ENCODE measurements at regions not wholly inside any gene's neighbourhood (a gene's known extent, or its start where the extent isn't known, plus 50 kb on each side); places are given as distances from the start of the nearest gene placed in this dataset.
A peak's percentile ranks its signal among the peaks of the same experiment; 100 is the strongest.

DNA sequence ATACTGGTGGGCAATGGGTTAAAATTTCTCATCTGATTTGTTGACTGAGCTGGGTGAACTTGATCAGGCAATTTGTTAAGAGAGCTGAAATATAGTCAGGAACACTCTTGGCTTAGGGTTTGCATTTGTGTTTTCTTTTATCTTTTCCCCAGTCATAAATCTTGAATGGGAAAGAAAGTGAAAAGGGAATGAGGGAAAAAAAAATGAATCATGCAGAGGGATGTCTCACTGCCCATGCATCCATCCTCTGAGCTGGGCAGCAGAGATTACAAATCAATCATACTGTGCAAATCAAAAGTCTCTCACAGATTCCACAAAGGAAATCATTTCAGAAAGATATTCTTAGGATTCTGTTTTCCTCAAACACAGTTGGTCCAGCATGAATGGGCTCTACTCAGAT is 174.2 kb upstream of the MPPED2 start:
- TF ChIP-seq GATA2 (IDR thresholded peaks at IDR 0.05; ENCODE audit: low read depth, low read length) (no peak), GATA3 (IDR thresholded peaks at IDR 0.05; ENCODE audit: low read depth, low read length) (no peak)

GRCh38 chr11:30758946-30759504 is 172.9 kb upstream of the MPPED2 start:
- TF ChIP-seq GATA3 (IDR thresholded peaks at IDR 0.05; ENCODE audit: low read depth, low read length) (no peak), GATA2 (IDR thresholded peaks at IDR 0.05; ENCODE audit: low read depth, low read length) (no peak)

DNA sequence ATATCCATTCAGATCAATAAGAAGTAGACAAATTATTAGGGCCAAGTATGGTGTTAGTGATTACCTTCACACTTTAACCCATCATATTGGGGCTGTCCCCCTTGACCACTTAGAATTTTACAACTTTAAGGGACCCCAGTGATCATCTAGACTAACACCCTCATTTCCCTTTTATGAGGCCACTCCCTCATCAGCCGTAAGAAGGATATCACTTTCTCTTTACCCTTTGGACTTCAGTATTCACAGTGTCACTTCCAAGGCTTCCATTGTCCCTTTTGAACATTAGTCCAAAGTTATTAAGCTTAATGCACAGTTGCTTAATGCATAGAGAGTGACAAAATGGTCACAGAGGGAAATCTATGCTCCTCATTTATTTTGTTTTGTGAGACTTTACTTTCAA is 172.4 kb upstream of the MPPED2 start:
- TF ChIP-seq GATA3 (IDR thresholded peaks at IDR 0.05; ENCODE audit: low read depth, low read length), result no peak
- TF ChIP-seq GATA2 (IDR thresholded peaks at IDR 0.05; ENCODE audit: low read depth, low read length), result no peak

GRCh38 chr11:30758012-30758411 is 171.9 kb upstream of the MPPED2 start:
- TF ChIP-seq GATA2 (IDR thresholded peaks at IDR 0.05; ENCODE audit: low read depth, low read length) (no peak), GATA3 (IDR thresholded peaks at IDR 0.05; ENCODE audit: low read depth, low read length) (no peak)

DNA sequence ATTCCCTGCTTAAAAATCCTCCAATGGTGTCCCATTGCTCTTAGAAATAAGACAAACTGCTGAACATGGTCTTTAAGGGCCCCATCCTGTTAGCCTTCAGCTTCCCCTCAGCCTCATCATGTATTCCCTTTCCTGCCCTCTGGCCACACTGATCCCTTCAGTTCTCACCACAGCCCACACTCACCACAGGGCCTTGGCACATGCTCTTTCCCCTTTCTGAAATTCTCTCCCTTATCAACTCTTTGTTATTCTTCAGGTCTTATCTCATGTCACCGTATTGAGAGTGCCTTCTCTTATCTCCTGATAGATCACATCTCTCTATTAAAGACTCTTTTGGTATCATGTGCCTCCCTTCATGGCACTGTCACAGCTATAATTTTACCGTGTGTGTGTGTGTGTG is 167.8 kb upstream of the MPPED2 start:
- TF ChIP-seq GATA3 (IDR thresholded peaks at IDR 0.05; ENCODE audit: low read depth, low read length) (no peak), GATA2 (IDR thresholded peaks at IDR 0.05; ENCODE audit: low read depth, low read length) (no peak)

DNA sequence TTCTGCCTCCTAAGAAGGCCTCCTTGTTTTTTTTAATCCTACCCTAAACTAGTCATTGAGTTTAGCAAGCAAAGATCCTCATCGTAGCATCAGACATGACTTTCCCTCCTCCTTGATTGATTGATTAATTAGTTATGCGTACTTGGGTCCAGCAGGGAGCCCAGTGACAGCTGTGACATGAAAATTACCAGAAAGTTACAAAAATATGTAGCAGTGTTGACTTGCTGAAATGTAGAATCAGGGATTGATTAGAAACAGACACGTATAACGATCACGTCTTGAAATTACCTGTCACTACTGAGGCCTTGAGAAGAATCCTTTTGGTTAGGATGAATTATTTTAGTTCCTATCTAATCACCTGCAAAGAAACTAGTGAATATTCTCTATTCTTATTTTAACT is 167.4 kb upstream of the MPPED2 start:
- TF ChIP-seq GATA2 (IDR thresholded peaks at IDR 0.05; ENCODE audit: low read depth, low read length) (no peak), GATA3 (IDR thresholded peaks at IDR 0.05; ENCODE audit: low read depth, low read length) (no peak)

GRCh38 chr11:30749268-30749667 is 163.1 kb upstream of the MPPED2 start:
- no peak for TF ChIP-seq GATA3 (IDR thresholded peaks at IDR 0.05; ENCODE audit: low read depth, low read length)
- no peak for TF ChIP-seq GATA2 (IDR thresholded peaks at IDR 0.05; ENCODE audit: low read depth, low read length)

DNA sequence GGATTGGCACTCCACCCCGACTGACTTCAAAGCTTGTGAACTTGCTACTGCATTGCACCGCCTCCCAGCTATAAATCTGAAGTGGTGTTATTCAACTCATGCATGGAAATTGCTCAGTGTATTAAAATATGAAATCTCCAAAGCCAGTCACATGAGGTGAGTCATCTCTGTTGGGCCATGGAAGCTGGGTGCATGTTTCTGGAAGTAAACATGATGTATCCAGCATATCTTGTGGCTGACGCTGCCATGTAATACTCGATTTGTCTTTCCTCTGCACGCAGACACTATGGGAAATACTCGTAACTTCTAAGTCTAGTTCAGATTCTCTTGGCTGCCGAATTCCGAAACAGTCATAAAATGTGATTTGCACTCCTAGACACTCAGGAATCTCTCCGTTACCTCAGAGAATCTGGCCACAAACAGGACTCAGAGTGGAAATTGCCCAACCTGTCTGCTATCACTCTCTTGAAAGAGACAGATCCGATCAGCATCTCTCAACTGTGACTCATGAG is 154.9 kb upstream of the MPPED2 start:
- no peak for TF ChIP-seq GATA3 (IDR thresholded peaks at IDR 0.05; ENCODE audit: low read depth, low read length)
- TF ChIP-seq GATA2 (IDR thresholded peaks at IDR 0.05; ENCODE audit: low read depth, low read length), result no peak

- TF ChIP-seq GATA2 (IDR thresholded peaks at IDR 0.05; ENCODE audit: low read depth, low read length) (no peak), GATA3 (IDR thresholded peaks at IDR 0.05; ENCODE audit: low read depth, low read length) (no peak)
These were observed 153.9 kb upstream of the MPPED2 start for GRCh38 chr11:30740091-30740490.

GRCh38 chr11:30735946-30736345 is 149.8 kb upstream of the MPPED2 start:
- TF ChIP-seq GATA2 (IDR thresholded peaks at IDR 0.05; ENCODE audit: low read depth, low read length) (no peak), GATA3 (IDR thresholded peaks at IDR 0.05; ENCODE audit: low read depth, low read length) (no peak)

- no peak for TF ChIP-seq GATA3 (IDR thresholded peaks at IDR 0.05; ENCODE audit: low read depth, low read length)
- no peak for TF ChIP-seq GATA2 (IDR thresholded peaks at IDR 0.05; ENCODE audit: low read depth, low read length)
These were observed 147.6 kb upstream of the MPPED2 start for GRCh38 chr11:30733748-30734147.

GRCh38 chr11:30730011-30730410 is 143.9 kb upstream of the MPPED2 start:
- no peak for TF ChIP-seq GATA2 (IDR thresholded peaks at IDR 0.05; ENCODE audit: low read depth, low read length)
- no peak for TF ChIP-seq GATA3 (IDR thresholded peaks at IDR 0.05; ENCODE audit: low read depth, low read length)

GRCh38 chr11:30729187-30729713 is 143.1 kb upstream of the MPPED2 start:
- TF ChIP-seq GATA3 (IDR thresholded peaks at IDR 0.05; ENCODE audit: low read depth, low read length) (peak; percentile 33; the same call in 1 of the 2 replicates), GATA2 (IDR thresholded peaks at IDR 0.05; ENCODE audit: low read depth, low read length) (no peak; the same call in 1 of the 2 replicates)

- TF ChIP-seq GATA2 (IDR thresholded peaks at IDR 0.05; ENCODE audit: low read depth, low read length) (no peak), GATA3 (IDR thresholded peaks at IDR 0.05; ENCODE audit: low read depth, low read length) (no peak)
These were observed 139.6 kb upstream of the MPPED2 start for GRCh38 chr11:30725645-30726195.

DNA sequence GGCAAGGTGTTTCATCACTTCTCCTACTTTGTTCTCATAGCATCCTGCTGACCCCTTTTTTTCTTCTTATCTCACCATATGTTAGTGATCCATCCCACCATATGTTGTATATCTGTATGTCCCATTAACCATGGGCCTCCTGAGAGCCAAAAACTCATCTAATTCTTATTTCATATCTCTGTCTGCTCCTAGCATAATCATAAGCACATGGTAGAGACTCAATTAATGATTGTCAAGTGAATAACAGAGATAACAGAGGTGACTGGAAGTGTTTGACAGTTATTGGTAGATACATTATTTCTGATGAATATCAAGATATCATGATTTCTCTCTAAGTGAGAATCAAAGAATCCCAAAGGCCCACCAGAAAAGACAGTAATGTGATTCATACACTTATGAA is 138.1 kb upstream of the MPPED2 start:
- TF ChIP-seq GATA3 (IDR thresholded peaks at IDR 0.05; ENCODE audit: low read depth, low read length) (no peak), GATA2 (IDR thresholded peaks at IDR 0.05; ENCODE audit: low read depth, low read length) (no peak)

Data from SH-SY5Y (cell line).